DOHH2 (cell line): ENCODE measurements at regions not wholly inside any gene's neighbourhood (a gene's known extent, or its start where the extent isn't known, plus 50 kb on each side); places are given as distances from the start of the nearest gene placed in this dataset.

Experiments used
- EZH2phosphoT487 ChIP-seq: fragments of 200-600 bp; sonication (generic); IDR thresholded peaks from 2 replicates; pipeline ENCODE4 v1.6.1; 2017; ENCODE audit warnings: borderline replicate concordance, mild to moderate bottlenecking, antibody characterized with exemption, low read length, moderate library complexity, mixed read lengths
- TF ChIP-seq, protein P1 (sequence below): fragments of 200-600 bp; sonication (generic); IDR thresholded peaks from one replicate; pipeline ENCODE4 v1.5.1; 2014; ENCODE audit warnings: antibody characterized with exemption, mild to moderate bottlenecking, low read depth, low read length; ENCODE audit not compliant: poor library complexity, severe bottlenecking

DNA sequence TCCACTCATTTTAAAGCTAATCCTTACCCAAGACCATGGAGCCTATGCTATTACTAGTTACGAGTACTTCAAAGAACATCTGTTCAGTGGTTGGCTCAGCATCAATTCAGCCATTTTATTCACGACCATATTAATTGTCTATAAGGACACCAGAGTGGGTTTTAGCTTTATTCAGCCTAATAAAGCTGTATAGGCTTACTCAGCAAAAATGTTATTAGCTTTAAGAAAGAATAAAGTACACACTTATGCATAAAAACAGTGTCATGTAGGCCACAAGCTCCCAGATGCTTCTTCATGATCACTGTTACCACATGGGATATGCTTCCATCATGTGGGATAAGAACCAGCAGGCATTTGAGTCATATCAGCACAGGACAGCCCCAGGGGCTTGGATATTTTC is 87.4 kb upstream of the GPR149 start:
- TF ChIP-seq, protein P1, sequence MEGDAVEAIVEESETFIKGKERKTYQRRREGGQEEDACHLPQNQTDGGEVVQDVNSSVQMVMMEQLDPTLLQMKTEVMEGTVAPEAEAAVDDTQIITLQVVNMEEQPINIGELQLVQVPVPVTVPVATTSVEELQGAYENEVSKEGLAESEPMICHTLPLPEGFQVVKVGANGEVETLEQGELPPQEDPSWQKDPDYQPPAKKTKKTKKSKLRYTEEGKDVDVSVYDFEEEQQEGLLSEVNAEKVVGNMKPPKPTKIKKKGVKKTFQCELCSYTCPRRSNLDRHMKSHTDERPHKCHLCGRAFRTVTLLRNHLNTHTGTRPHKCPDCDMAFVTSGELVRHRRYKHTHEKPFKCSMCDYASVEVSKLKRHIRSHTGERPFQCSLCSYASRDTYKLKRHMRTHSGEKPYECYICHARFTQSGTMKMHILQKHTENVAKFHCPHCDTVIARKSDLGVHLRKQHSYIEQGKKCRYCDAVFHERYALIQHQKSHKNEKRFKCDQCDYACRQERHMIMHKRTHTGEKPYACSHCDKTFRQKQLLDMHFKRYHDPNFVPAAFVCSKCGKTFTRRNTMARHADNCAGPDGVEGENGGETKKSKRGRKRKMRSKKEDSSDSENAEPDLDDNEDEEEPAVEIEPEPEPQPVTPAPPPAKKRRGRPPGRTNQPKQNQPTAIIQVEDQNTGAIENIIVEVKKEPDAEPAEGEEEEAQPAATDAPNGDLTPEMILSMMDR, result no peak
- no peak for TF ChIP-seq EZH2phosphoT487
